H1 (cell line): ENCODE measurements at regions not wholly inside any gene's neighbourhood (a gene's known extent, or its start where the extent isn't known, plus 50 kb on each side); places are given as distances from the start of the nearest gene placed in this dataset.

Experiments used
- RNF2 ChIP-seq: fragments of 200-900, 300-1000 bp; sonication (generic); IDR thresholded peaks from 2 replicates; pipeline ENCODE4 v1.7.1; 2016; ENCODE audit warnings: borderline replicate concordance, low read depth, mild to moderate bottlenecking, antibody characterized with exemption, low read length; ENCODE audit not compliant: poor library complexity, severe bottlenecking; ENCODE audit errors: missing control alignments

GRCh38 chrX:22699581-22700091 lies 300.1 kb upstream of the DDX53 start (continued):
- no peak for TF ChIP-seq RNF2
